Body of pancreas (tissue), 4 donors: ENCODE measurements at regions not wholly inside any gene's neighbourhood (a gene's known extent, or its start where the extent isn't known, plus 50 kb on each side); places are given as distances from the start of the nearest gene placed in this dataset.

Experiments used
- ATAC-seq: fragments of 150-250 bp; one replicate; pipeline ENCODE4 v1.9.1; 2016
- DNase-seq, 4 donors: peaks; one replicate each; pipeline ENCODE4 v3.0.0-alpha.2; 2019
- H3K27ac ChIP-seq, 4 donors: fragments of 200-600 bp; sonication (generic); 1 replicate in 3 of 4; 2 replicates in 1 of 4; pipeline versions ENCODE4 v1.5.1 to v1.6.1; 2016 to 2019; ENCODE audit warnings: mild to moderate bottlenecking in 1 of 4, mixed read lengths in 1 of 4, moderate library complexity in 1 of 4
- H3K27me3 ChIP-seq, 2 donors: fragments of 200-600 bp; sonication (generic); one replicate each; pipeline ENCODE4 v1.6.0; 2016; ENCODE audit warnings: mild to moderate bottlenecking in 1 of 2
- H3K36me3 ChIP-seq, 2 donors: fragments of 200-600 bp; sonication (generic); replicated peaks in 1 of 2; 2 replicates each; pipeline ENCODE4 v1.5.1; 2016; ENCODE audit warnings: low read depth in 2 of 2; ENCODE audit not compliant: insufficient read depth in 1 of 2
- H3K4me1 ChIP-seq: fragments of 200-600 bp; sonication (generic); one replicate; pipeline ENCODE4 v1.6.0; 2016
- H3K4me3 ChIP-seq, 2 donors: fragments of 200-600 bp; sonication (generic); 1 replicate in 1 of 2; 2 replicates in 1 of 2; pipeline ENCODE4 v1.5.1; 2016 to 2019
- H3K9me3 ChIP-seq, 3 donors: fragments of 200-600 bp; sonication (generic); 1 replicate in 2 of 3; 2 replicates in 1 of 3; pipeline ENCODE4 v1.5.1; 2016
- CTCF ChIP-seq, 7 experiments: fragments of 450-650 bp in 4 of 7; fragments of 200-600 bp in 3 of 7; sonication (generic) in 3 of 7; IDR thresholded peaks; one replicate each; pipeline ENCODE4 v1.5.1; 2016 to 2019; ENCODE audit warnings: antibody characterized with exemption in 7 of 7
- POLR2A ChIP-seq, 3 donors: fragments of 450-650 bp; IDR thresholded peaks; one replicate each; pipeline ENCODE4 v1.6.1; 2016; ENCODE audit warnings: antibody characterized with exemption in 3 of 3, mild to moderate bottlenecking in 2 of 3
- WGBS, 2 donors: methylation state at CpG; one replicate each; pipeline ENCODE4 v1.1.5; 2017; 5-methylcytosine and 5-hydroxymethylcytosine counted together
- intact Hi-C: fragments of 100-400 bp; cut with DNase I; formaldehyde crosslinking; loops from one replicate; pipeline ENCODE4 v1.15.1; 2023

GRCh38 chr1:231104917-231105316 lies 56.9 kb upstream of the TRIM67 start:
- intact Hi-C loops: no loop called here
- ATAC-seq (no peak), DNase-seq (no peak)
- H3K4me3 ChIP-seq: no peak overlapping the region
- WGBS, 2 donors: 78 to 81% methylated on average over 2 of the region's 2 CpGs
- no peaks in the 10 kb centered on the region for H3K9me3 ChIP-seq
- TF ChIP-seq CTCF (IDR thresholded peaks at IDR 0.05) (no peak), POLR2A (IDR thresholded peaks at IDR 0.05) (no peak)
- H3K27ac ChIP-seq: no peak overlapping the region
- H3K27me3 ChIP-seq: no peaks in the 10 kb centered on the region
- no peaks in the 10 kb centered on the region for H3K36me3 ChIP-seq
- H3K4me1 ChIP-seq: no peaks in the 10 kb centered on the region

- H3K36me3 ChIP-seq: no peaks in the 10 kb centered on the region
- intact Hi-C loops: no loop called here
- ATAC-seq: no peak
- TF ChIP-seq POLR2A (IDR thresholded peaks at IDR 0.05): no peak
- TF ChIP-seq CTCF (IDR thresholded peaks at IDR 0.05): no peak
- H3K9me3 ChIP-seq: no peaks in the 10 kb centered on the region
- WGBS, 2 donors: 37 to 47% methylated on average over 1 of the region's 1 CpG
- no peak overlapping the region for H3K4me3 ChIP-seq
- no peak overlapping the region for H3K27ac ChIP-seq
- no peak for DNase-seq
- no peaks in the 10 kb centered on the region for H3K27me3 ChIP-seq
- H3K4me1 ChIP-seq: no peaks in the 10 kb centered on the region
These were observed 57.9 kb upstream of the TRIM67 start for GRCh38 chr1:231103961-231104360.

- intact Hi-C loops: no loop called here
- ATAC-seq: no peak
- TF ChIP-seq CTCF (IDR thresholded peaks at IDR 0.05) (no peak), POLR2A (IDR thresholded peaks at IDR 0.05) (no peak)
- Histone ChIP-seq H3K36me3 (no peaks in the 10 kb centered on the region), H3K9me3 (no peaks in the 10 kb centered on the region), H3K27ac (no peak overlapping the region), H3K27me3 (no peaks in the 10 kb centered on the region), H3K4me3 (no peak overlapping the region), H3K4me1 (no peaks in the 10 kb centered on the region)
- 69 to 70% methylated on average over 9 of the region's 9 CpGs for WGBS, 2 donors
- no peak for DNase-seq
These were observed 60.1 kb upstream of the FAM89A start for GRCh38 chr1:231099996-231100767.

- 85 to 88% methylated on average over 6 of the region's 6 CpGs for WGBS, 2 donors
- H3K27me3 ChIP-seq: no peaks in the 10 kb centered on the region
- TF ChIP-seq CTCF (IDR thresholded peaks at IDR 0.05) (no peak), POLR2A (IDR thresholded peaks at IDR 0.05) (no peak)
- no peaks in the 10 kb centered on the region for H3K36me3 ChIP-seq
- H3K27ac ChIP-seq: no peak overlapping the region
- DNase-seq (no peak), ATAC-seq (no peak)
- intact Hi-C loops: no loop called here
- H3K9me3 ChIP-seq: no peaks in the 10 kb centered on the region
- no peaks in the 10 kb centered on the region for H3K4me1 ChIP-seq
- no peak overlapping the region for H3K4me3 ChIP-seq
These were observed 59.3 kb upstream of the FAM89A start for GRCh38 chr1:231099311-231099710.

GRCh38 chr1:231095595-231095994 lies 55.5 kb upstream of the FAM89A start:
- Histone ChIP-seq H3K27me3 (no peaks in the 10 kb centered on the region), H3K4me1 (no peaks in the 10 kb centered on the region), H3K4me3 (no peak overlapping the region), H3K27ac (no peak overlapping the region), H3K9me3 (no peaks in the 10 kb centered on the region), H3K36me3 (no peaks in the 10 kb centered on the region)
- TF ChIP-seq POLR2A (IDR thresholded peaks at IDR 0.05) (no peak), CTCF (IDR thresholded peaks at IDR 0.05) (no peak)
- ATAC-seq (no peak), DNase-seq (no peak)
- 72 to 82% methylated on average over 5 of the region's 5 CpGs for WGBS, 2 donors
- intact Hi-C loops: no loop called here
